DMS53 treated with DMSO at 0.1 percent for 48 hours (cell line): ENCODE measurements at regions not wholly inside any gene's neighbourhood (a gene's known extent, or its start where the extent isn't known, plus 50 kb on each side); places are given as distances from the start of the nearest gene placed in this dataset.
"Not testable (repeated sequence)": the region's sequence is repeated elsewhere in the genome, so short reads cannot be mapped to it uniquely, and the experiment has no call there.

Experiments
- DNase-seq: peaks from one replicate; lab custom pipeline; 2025; ENCODE audit not compliant: unreplicated experiment; lab: John Stamatoyannopoulos, UW

DNA sequence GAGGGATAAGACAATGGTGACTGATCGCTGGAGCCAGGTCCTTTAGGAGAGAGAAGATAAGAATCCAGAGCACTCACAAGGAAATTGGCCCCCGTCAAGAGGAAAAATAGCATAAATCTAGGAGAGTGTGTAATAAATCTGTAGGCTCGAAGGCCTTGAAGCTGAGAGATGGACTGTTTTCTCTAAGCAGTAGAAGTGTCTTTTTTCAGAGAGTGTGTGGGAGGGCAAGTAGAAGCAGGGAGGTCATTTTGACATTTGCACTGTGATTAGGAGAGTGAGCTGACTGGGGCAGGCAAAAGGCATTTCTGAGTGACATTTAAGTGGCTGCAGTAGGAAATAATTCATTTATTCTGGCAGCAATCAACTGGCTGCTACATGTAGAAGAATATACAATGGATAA lies 78.0 kb upstream of the DDHD1 start:
- no peak for DNase-seq

- DNase-seq, result no peak
Measured at GRCh38 chr14:53228966-53229365, 75.8 kb upstream of the DDHD1 start.

DNA sequence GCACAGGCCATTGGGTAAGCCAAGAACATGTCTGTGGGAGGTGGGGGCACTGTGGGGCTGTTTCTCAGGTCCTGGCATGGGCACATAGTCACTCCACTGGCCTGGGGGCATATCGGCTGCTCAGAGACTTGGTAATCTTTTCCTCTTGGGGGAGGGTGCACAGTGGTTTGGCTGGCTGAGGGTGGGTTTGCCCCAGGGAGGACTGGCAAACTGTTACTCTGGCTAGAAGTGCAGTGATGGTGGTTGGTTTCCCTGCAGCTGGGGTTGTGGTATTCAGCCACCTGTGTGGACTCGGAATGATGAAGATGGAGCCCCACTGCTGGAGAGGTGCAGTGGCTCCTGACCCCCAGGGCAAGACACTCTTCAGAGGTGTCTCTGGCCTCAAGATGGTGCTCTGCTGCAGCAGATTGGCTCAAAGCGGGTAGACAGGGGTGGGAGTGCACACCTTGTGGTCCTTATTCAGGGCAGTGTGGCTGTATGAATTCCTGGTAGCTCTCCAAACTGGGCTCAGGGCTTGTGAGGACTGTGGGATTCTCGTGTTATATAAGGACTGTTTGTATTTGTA lies 74.1 kb upstream of the DDHD1 start:
- DNase-seq, result no peak

DNA sequence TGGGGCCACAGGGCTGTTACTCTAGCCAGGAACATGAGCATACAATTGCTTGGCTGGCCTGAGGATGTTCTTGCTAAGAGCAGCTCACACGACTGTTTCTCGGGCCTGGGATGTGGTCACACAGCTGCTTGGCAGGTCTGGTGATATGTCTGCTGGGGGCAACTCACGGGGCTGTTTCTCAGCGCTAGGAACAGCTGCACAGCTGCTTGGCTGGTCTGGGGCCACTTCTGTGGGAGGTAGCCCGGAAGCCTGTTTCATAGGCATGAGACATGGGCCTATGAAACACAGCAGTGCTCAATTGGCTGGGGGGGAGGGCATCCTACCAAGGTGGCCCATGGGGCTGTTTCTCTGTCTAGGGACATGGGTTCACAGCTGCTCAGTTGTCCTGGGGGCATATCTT lies 73.4 kb upstream of the DDHD1 start:
- no peak for DNase-seq

DNA sequence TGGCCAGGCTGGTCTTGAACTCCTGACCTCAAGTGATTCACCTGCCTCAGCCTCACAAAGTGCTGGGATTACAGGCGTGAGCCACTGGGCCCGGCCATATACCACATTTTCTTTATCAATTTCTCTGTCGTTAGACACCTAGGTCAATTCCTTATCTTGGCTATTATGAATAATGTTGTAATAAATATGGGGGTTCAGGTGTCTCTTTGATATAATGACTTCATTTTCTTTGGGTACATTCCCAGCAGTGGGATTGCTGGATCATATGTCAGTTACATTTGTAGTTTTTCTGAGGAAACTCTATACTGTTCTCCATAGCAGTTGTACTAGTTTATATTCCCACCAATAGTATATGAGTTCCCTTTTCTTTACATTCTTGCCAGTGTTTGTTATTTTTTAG lies 67.8 kb upstream of the DDHD1 start:
- no peak for DNase-seq

- no peak for DNase-seq
Measured at GRCh38 chr14:53218161-53218560, 65.0 kb upstream of the DDHD1 start.

DNA sequence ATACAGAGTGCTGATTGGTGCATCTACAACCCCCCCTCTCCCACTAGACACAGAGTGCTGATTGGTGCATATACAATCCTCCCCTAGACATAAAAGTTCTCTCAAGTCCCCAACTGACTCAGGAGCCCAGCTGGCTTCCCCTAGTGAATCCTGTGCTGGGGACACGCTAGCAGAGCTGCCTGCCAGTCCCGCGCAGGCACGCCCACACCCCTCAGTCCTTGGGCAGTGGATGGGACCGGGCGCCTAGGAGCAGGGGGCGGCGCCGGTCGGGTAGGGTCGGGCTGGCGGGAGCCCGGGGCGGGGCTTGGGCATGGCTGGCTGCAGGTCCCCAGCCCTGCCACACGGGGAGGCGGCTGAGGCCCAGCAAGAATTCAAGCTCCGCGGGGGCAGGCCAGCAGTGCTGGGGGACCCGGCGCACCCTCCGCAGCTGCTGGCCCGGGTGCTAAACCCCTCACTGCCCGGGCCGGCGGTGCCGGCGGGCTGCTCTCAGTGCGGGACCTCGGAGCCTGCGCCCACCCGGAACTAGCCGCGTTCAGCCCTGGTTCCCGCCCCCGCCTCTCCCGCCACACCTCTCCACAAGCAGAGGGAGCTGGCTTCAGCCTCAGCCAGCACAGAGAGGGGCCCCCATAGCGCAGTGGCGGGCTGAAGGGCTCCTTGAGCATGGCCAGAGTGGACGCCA lies 64.3 kb upstream of the DDHD1 start:
- peak; percentile 48 for DNase-seq

DNA sequence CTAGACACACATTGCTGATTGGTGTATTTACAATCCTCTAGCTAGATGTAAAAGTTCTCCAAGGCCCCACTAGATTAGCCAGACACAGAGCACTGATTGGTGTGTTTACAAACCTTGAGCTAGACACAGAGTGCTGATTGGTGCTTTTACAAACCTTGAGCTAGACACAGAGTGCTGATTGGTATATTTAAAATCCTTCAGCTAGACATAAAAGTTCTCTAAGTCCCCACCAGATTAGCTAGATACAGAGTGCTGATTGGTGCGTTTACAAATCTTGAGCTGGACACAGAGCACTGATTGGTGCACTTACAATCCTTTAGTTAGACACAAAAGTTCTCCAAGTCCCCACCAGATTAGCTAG lies 63.8 kb upstream of the DDHD1 start:
- not testable (repeated sequence) for DNase-seq

DNA sequence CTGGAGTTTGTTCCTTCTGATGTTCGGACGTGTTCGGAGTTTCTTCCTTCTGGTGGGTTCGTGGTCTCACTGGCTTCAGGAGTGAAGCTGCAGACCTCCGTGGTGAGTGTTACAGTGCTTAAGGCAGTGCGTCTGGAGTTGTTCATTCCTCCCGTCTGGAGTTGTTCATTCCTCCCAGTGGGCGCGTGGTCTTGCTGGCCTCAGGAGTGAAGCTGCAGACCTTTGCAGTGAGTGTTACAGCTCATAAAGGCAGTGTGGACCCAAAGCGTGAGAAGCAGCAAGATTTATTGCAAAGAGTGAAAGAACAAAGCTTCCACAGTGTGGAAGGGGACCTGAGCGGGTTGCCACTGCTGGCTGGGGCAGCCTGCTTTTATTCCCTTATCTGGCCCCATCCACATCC lies 63.4 kb upstream of the DDHD1 start:
- DNase-seq, result not testable (repeated sequence)

GRCh38 chr14:53215101-53215500 lies 62.0 kb upstream of the DDHD1 start:
- no peak for DNase-seq

DNA sequence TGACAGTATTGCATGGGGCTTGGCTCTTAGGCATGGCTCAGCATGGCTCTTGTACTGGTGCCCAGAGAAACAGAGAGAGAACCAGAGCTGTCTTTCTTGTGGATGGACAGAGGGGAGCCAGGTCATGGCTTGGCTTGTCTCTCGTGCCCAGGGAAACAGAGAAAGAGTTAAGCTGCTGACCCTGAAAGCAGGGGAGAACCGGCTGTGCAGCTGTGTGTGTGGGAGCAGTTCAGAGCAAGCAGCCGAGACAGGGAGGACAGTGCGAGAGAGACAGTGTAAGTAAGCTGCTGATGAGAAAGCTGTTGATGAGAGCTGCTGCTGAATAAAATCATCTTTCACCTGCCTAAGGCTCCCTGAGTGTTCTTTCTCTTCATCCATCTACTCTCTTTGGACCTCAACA lies 61.3 kb upstream of the DDHD1 start:
- DNase-seq, result no peak

DNA sequence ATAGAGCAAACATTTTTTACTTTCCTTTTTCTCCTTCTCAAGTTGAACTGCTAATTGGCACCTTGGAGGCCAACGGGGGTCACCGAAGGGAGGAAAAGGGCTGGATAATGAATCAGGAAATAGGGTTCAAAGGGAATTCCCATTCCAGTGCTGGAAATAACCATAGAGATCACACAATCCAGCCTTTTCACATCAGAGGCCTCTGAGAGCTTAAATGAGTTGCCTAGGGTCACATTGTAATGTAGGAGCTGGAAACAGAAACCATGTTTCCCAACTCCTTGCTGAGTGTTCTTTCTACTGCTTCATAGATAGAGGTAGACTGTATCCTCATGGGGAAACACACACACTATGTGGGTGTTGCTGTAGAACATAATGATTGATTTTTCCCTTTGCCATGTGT lies 60.6 kb upstream of the DDHD1 start:
- no peak for DNase-seq

- no peak for DNase-seq
Measured at GRCh38 chr14:53209370-53209769, 56.2 kb upstream of the DDHD1 start.
